Subcutaneous abdominal adipose tissue (tissue), 5 donors: ENCODE measurements at regions not wholly inside any gene's neighbourhood (a gene's known extent, or its start where the extent isn't known, plus 50 kb on each side); places are given as distances from the start of the nearest gene placed in this dataset.
A peak's percentile ranks its signal among the peaks of the same experiment; 100 is the strongest.

Source experiments
- H3K27ac ChIP-seq: one replicate; pipeline ENCODE4 v1.7.0; 2013; ENCODE audit warnings: low read depth, mild to moderate bottlenecking, inconsistent platforms, low read length, moderate library complexity
- H3K27me3 ChIP-seq, 5 donors: one replicate each; pipeline ENCODE4 v1.7.0; 2013; ENCODE audit warnings: low read length in 5 of 5, inconsistent platforms in 1 of 5; ENCODE audit not compliant: control insufficient read depth in 5 of 5, insufficient read depth in 4 of 5
- H3K36me3 ChIP-seq, 5 donors: one replicate each; pipeline ENCODE4 v1.7.0; 2013; ENCODE audit warnings: low read length in 5 of 5; ENCODE audit not compliant: control insufficient read depth in 5 of 5, insufficient read depth in 5 of 5
- H3K4me1 ChIP-seq, 5 donors: one replicate each; pipeline ENCODE4 v1.7.0; 2013; ENCODE audit warnings: low read length in 5 of 5, mild to moderate bottlenecking in 3 of 5, moderate library complexity in 1 of 5; ENCODE audit not compliant: control insufficient read depth in 5 of 5, insufficient read depth in 5 of 5
- H3K4me3 ChIP-seq, 5 donors: one replicate each; pipeline ENCODE4 v1.7.0; 2013; ENCODE audit warnings: low read length in 5 of 5, low read depth in 1 of 5
- H3K9ac ChIP-seq, 5 donors: one replicate each; pipeline ENCODE4 v1.7.0; 2013; ENCODE audit warnings: low read length in 5 of 5, mild to moderate bottlenecking in 4 of 5, moderate library complexity in 3 of 5
- H3K9me3 ChIP-seq, 5 donors: one replicate each; pipeline ENCODE4 v1.7.0; 2013; ENCODE audit warnings: low read length in 5 of 5; ENCODE audit not compliant: control insufficient read depth in 5 of 5
- donor health status: healthy.
- donor health status: healthy.
- donor health status: healthy.
- donor health status: healthy.
- donor health status: healthy.

DNA sequence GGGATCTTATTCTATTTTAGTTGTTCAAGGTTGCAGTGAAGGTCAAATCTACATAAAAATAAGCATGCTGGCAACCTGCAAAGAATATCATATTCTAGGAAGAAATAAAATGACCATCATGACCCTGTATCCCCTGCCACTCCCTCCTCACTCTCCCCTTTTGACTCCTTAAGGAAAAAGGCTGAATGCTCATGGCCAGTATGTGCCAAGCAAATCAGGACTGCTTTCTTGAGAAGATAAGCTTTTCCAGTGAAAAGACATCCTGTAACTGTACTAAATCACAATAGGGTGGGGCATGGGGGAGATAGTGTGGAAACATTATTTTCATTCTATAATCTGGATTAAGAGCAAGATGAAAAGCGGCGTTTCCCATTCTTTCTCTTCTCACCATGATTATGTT, 100.6 kb upstream of the LIFR start:
- Histone ChIP-seq H3K36me3 (no peaks in the 10 kb centered on the region), H3K4me1 (peaks cover 0 to 6% (median 0%) of the 10 kb centered on the region in 5 donors), H3K9ac (no peak overlapping the region), H3K27me3 (peaks cover 0 to 4% (median 0%) of the 10 kb centered on the region in 5 donors), H3K27ac (no peak overlapping the region), H3K9me3 (no peaks in the 10 kb centered on the region), H3K4me3 (no peak overlapping the region)

DNA sequence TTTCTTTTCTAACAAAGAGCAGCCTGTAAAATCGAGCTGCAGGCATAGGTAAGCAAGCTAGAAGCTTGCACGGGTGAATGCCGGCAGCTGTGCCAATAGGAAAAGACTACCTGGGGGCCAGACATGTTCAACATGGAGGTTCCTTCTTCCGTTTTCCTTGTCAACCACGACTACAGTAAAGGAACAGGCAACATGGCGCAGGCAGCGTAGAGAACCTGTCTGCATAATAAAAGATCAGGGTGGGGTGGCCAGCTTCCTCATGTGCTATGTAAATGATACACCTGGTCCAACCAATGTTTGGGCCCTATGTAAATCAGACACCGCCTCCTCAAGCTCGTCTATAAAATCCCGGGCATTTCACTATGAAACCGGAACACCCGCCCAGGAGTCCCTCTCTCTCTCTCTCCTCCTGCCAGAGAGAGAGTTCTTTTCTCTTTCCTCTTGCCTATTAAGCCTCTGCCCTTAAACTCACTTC, 103.8 kb upstream of the LIFR start:
- no peak overlapping the region for H3K4me3 ChIP-seq
- peaks cover 0 to 19% (median 0%) of the 10 kb centered on the region in 5 donors for H3K4me1 ChIP-seq
- H3K9me3 ChIP-seq = no peaks in the 10 kb centered on the region
- peaks cover 0 to 2% (median 0%) of the 10 kb centered on the region in 5 donors for H3K27me3 ChIP-seq
- H3K27ac ChIP-seq = no peak overlapping the region
- H3K9ac ChIP-seq = no peak overlapping the region
- H3K36me3 ChIP-seq = no peaks in the 10 kb centered on the region

DNA sequence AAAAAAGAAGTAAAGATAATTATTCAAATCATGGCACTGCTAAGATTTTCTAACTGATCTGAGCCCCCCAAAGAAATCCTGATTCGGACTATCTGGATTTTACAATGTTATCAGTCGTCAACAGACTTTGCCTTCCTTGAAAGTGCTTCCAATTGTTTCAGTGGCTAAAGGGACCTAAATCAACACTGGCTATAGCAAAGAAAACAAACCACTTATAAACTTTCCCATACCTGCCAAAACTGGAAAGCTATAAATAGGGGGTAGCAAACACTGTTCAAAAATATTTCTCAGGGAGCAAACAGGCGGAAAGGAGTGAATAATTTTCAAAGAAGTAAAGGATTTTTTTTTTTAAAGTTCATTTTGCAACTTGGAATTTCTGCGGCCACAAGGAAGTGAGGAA, 105.6 kb upstream of the LIFR start:
- H3K27ac ChIP-seq = peak overlapping the region; percentile 37
- H3K9me3 ChIP-seq = no peaks in the 10 kb centered on the region
- no peak overlapping the region for H3K4me3 ChIP-seq
- H3K27me3 ChIP-seq = peaks cover 0 to 2% (median 0%) of the 10 kb centered on the region in 5 donors
- no peaks in the 10 kb centered on the region for H3K36me3 ChIP-seq
- peaks cover 0 to 20% (median 0%) of the 10 kb centered on the region in 5 donors for H3K4me1 ChIP-seq
- H3K9ac ChIP-seq = no peak overlapping the region

DNA sequence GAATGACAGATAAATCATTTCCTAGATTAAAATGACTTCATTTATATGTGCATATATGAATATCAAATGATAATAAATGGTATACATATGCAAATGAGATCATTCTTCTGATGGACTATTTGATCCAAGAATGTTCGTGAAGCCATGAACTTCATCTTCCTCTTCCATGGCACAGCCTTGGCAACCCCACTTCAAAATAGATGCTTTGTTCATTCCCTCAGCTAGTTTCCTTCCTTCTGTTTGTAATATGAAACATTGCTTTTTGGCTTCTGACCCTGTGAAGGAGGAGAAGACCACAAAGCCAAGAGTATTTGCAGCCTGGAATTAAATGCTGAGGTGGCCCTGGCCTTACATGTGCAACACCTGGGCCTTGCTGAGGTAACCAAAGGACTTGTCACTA, 106.8 kb upstream of the LIFR start:
- H3K4me3 ChIP-seq = no peak overlapping the region
- no peaks in the 10 kb centered on the region for H3K36me3 ChIP-seq
- no peak overlapping the region for H3K9ac ChIP-seq
- no peak overlapping the region for H3K27ac ChIP-seq
- H3K9me3 ChIP-seq = no peaks in the 10 kb centered on the region
- H3K4me1 ChIP-seq = peaks cover 0 to 19% (median 0%) of the 10 kb centered on the region in 5 donors
- H3K27me3 ChIP-seq = peaks cover 0 to 2% (median 0%) of the 10 kb centered on the region in 5 donors

DNA sequence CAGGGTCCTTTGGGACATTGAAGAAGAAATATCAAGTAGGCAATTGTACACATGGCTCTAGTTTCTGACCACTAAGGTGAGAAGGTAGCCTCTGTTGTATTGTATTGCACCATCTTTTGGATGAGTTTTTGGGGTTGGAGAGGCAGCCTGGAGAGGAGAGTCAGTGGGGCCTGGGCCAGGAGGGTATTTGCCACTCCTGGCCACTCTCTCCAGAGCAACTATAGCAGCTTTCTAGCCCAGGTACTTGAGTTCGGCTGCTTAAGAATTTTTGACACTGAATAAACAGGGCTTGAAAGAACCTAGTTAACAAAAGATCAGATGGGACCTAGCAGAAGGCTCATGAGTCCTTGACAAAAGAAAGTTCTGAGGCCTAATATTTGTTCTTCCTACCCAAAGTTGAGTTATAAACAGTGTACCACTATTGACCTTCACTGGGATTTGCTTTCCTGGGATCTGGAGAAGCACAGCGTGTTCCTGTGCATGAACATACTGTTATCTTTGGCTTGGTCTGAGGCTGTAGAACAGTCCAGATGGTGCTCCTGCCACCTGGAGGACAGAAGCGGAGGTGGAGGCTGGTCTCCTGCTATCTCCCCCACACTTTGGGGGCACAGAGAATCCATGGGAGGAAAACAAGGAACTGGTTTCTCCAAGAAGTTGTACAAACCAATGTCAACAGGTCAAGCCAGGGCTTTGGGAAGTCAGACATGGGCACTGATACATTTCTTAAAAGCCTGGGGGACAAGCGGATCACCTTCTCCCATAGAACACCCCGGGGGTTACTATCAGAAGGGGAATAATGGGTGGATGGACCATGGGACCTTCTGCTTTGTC, 110.4 kb upstream of the LIFR start:
- Histone ChIP-seq H3K36me3 (no peaks in the 10 kb centered on the region), H3K4me3 (no peak overlapping the region), H3K4me1 (peaks cover 0 to 16% (median 0%) of the 10 kb centered on the region in 5 donors), H3K9me3 (no peaks in the 10 kb centered on the region), H3K9ac (no peak overlapping the region), H3K27me3 (peaks cover 0 to 6% (median 0%) of the 10 kb centered on the region in 5 donors), H3K27ac (no peak overlapping the region)

DNA sequence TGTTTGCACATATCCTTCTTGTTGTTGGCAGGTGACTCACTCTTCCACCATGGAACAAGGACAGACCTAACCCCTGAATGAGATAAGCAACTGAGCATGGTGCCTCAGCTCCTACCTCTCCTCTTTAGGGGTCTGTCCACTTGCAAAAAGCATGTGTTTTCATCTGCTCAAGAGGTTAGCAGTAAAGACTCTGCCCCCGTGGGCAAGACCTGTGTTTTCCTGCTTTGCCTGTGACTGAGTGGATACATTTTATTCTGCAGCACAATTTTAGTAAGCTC, 111.0 kb upstream of the LIFR start:
- H3K36me3 ChIP-seq = no peaks in the 10 kb centered on the region
- H3K4me1 ChIP-seq = peaks cover 0 to 12% (median 0%) of the 10 kb centered on the region in 5 donors
- H3K9ac ChIP-seq = no peak overlapping the region
- no peak overlapping the region for H3K4me3 ChIP-seq
- H3K9me3 ChIP-seq = no peaks in the 10 kb centered on the region
- no peak overlapping the region for H3K27ac ChIP-seq
- H3K27me3 ChIP-seq = peaks cover 0 to 6% (median 0%) of the 10 kb centered on the region in 5 donors

DNA sequence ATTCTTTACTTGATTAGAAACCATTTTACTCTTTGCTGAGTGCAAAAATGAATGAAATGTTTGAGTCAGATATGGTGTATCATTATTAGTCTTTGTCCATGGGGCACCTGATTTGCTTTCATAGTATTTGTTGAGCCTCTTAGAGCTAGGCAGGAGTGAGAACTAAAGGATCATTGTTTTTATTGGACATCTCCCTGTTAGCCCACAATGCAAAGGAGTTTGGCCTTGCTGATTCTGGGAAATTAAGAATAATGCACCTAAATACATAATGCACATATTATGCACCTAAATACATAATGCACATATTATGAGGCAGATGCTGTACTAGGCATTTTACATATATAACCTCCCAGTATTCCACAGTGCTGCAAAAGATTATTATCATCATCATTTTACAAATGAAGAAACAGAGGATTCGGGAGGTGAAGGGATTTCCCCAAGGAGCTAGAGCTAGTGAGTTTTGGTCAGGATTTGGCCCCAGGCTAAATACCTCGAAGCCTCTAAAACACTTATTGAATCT, 113.0 kb upstream of the LIFR start:
- H3K27me3 ChIP-seq = peaks cover 0 to 6% (median 0%) of the 10 kb centered on the region in 5 donors
- H3K4me3 ChIP-seq = no peak overlapping the region
- H3K9me3 ChIP-seq = no peaks in the 10 kb centered on the region
- H3K27ac ChIP-seq = no peak overlapping the region
- H3K36me3 ChIP-seq = no peaks in the 10 kb centered on the region
- H3K9ac ChIP-seq = no peak overlapping the region
- H3K4me1 ChIP-seq = peaks cover 0 to 2% (median 0%) of the 10 kb centered on the region in 5 donors

DNA sequence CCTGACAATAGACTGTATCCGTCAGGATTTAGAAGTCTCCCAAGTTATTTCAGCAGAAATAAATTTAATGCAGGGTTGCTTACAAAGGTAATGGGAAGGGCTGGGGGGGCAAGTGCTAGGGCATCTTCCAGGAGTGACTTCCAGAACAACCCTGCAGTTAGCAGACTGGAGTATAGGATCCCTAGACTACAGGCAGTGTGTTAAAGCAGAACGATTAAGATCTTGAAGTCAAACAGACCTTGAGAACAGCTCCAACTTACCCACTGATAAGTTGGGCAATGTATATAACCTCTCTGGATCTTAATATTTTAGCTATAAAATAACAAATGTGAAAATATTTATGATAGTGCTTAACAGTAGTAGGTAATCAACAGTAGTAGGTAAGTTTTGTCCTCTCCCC, 113.6 kb upstream of the LIFR start:
- Histone ChIP-seq H3K4me3 (no peak overlapping the region), H3K36me3 (no peaks in the 10 kb centered on the region), H3K27ac (no peak overlapping the region), H3K9me3 (no peaks in the 10 kb centered on the region), H3K27me3 (peaks cover 0 to 6% (median 0%) of the 10 kb centered on the region in 5 donors), H3K9ac (no peak overlapping the region), H3K4me1 (peaks cover 0 to 2% (median 0%) of the 10 kb centered on the region in 5 donors)

DNA sequence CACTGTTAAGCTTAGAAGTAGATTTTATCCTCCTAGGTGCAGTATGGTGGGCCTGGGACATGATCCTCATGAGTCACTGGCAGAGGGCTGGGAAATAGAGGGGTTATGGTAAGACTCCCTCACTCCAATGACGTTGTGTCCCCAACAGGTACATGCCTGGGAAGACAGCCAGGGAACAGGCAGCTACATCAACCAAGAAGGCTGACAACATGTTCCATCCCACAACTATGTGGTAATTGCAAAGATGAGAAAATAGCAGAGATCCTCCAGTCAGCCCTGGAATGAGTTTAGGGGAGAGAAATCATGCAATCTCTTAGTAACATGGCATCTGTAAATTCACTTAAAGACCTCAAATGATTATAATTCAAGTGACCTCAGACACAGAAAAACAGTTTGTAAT, 114.4 kb upstream of the LIFR start:
- peaks cover 0 to 4% (median 0%) of the 10 kb centered on the region in 5 donors for H3K9me3 ChIP-seq
- no peak overlapping the region for H3K9ac ChIP-seq
- no peak overlapping the region for H3K4me3 ChIP-seq
- H3K4me1 ChIP-seq = peaks cover 0 to 2% (median 0%) of the 10 kb centered on the region in 5 donors
- no peak overlapping the region for H3K27ac ChIP-seq
- no peaks in the 10 kb centered on the region for H3K36me3 ChIP-seq
- peaks cover 0 to 6% (median 0%) of the 10 kb centered on the region in 5 donors for H3K27me3 ChIP-seq

DNA sequence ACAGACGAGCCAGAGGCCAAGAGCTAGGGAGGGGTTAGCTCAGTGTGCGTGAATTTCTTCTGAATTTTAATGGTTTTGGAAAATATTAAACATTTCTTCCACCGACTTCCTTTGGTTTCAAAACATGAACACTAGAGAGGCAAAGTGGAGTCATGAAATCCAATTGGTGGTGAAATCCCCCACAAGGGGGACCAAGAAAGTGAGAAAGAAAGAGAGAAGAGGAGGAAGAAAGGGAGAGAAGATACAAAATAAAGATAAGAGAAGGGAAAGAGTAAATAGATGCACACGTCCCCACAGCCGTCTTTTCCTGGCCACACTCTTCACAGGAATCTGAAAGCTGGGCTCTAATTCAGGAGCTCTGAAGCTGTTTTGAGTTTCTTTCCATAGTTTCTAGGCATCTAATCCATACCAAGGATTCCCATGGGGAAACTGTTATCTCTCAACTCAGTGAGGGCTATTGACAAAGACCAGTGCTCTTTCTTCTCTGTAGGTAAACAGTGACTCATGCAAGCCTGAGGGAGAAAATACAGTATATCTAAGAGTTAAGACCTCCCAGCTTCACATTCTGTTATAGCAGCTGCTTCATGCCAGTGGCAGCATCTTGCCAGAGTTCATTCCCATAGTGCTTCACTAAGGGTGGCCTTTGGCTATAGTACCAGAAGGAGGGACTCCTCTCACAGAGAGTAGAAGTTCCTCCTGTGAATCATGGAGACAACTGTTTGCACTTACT, 115.8 kb upstream of the LIFR start:
- H3K4me1 ChIP-seq = no peaks in the 10 kb centered on the region
- H3K4me3 ChIP-seq = no peak overlapping the region
- H3K27ac ChIP-seq = no peak overlapping the region
- peaks cover 0 to 4% (median 0%) of the 10 kb centered on the region in 5 donors for H3K9me3 ChIP-seq
- peaks cover 0 to 6% (median 0%) of the 10 kb centered on the region in 5 donors for H3K27me3 ChIP-seq
- H3K9ac ChIP-seq = no peak overlapping the region
- H3K36me3 ChIP-seq = no peaks in the 10 kb centered on the region
